Aorta (tissue), 5 donors: ENCODE measurements at regions not wholly inside any gene's neighbourhood (a gene's known extent, or its start where the extent isn't known, plus 50 kb on each side); places are given as distances from the start of the nearest gene placed in this dataset.

Experiments used
- ATAC-seq: fragments of 200-7000 bp; cut with Tn5 transposase; one replicate; pipeline ENCODE4 v1.9.1; 2022; ENCODE audit warnings: moderate library complexity; ENCODE audit not compliant: low FRiP score
- DNase-seq, 2 donors: peaks; one replicate each; pipeline ENCODE4 v3.0.0-alpha.2; 2020
- H3K27ac ChIP-seq, 2 donors: one replicate each; pipeline ENCODE4 v1.5.1; 2013; ENCODE audit warnings: low read length in 2 of 2, mild to moderate bottlenecking in 2 of 2, moderate library complexity in 2 of 2, control low read depth in 1 of 2, inconsistent platforms in 1 of 2, low read depth in 1 of 2
- H3K27me3 ChIP-seq, 2 donors: one replicate each; pipeline ENCODE4 v1.6.1; 2013; ENCODE audit warnings: control low read depth in 1 of 2, low read length in 1 of 2, mild to moderate bottlenecking in 1 of 2, moderate library complexity in 1 of 2; ENCODE audit not compliant: insufficient read depth in 2 of 2, control insufficient read depth in 1 of 2
- H3K36me3 ChIP-seq, 2 donors: one replicate each; pipeline ENCODE4 v1.6.1; 2013; ENCODE audit warnings: control low read depth in 1 of 2, low read length in 1 of 2, mild to moderate bottlenecking in 1 of 2; ENCODE audit not compliant: insufficient read depth in 2 of 2, control insufficient read depth in 1 of 2
- H3K4me1 ChIP-seq, 2 donors: one replicate each; pipeline ENCODE4 v1.6.1; 2013; ENCODE audit warnings: low read length in 2 of 2, control low read depth in 1 of 2, mild to moderate bottlenecking in 1 of 2, moderate library complexity in 1 of 2; ENCODE audit not compliant: insufficient read depth in 2 of 2, control insufficient read depth in 1 of 2
- H3K4me3 ChIP-seq, 2 donors: one replicate each; pipeline ENCODE4 v1.5.1; 2013; ENCODE audit warnings: low read length in 2 of 2, control low read depth in 1 of 2, mild to moderate bottlenecking in 1 of 2
- H3K9me3 ChIP-seq: one replicate; pipeline ENCODE4 v1.6.1; 2013; ENCODE audit warnings: mild to moderate bottlenecking, low read length; ENCODE audit not compliant: control insufficient read depth
- WGBS, 2 donors: extraction: QIAGEN DNeasy Blood & Tissue Kit; methylation state at CpG; one replicate each; pipeline ENCODE4 v1.1.7; 2013; 5-methylcytosine and 5-hydroxymethylcytosine counted together
- intact Hi-C, 2 donors: fragments of 100-400 bp; cut with DNase I; formaldehyde crosslinking; loops; one replicate each; pipeline versions ENCODE4 v1.14.2 to v1.15.0; 2022
- donor health status: healthy with polysubstance abuse.
- donor health status: Bipolar disorder and iron deficiency.
- donor health status: DM: no; HTN: no; CAD: no.
- donor health status: DM: no; HTN: no; CAD: no.
- donor health status: DM: yes; HTN: yes; CAD: no.

DNA sequence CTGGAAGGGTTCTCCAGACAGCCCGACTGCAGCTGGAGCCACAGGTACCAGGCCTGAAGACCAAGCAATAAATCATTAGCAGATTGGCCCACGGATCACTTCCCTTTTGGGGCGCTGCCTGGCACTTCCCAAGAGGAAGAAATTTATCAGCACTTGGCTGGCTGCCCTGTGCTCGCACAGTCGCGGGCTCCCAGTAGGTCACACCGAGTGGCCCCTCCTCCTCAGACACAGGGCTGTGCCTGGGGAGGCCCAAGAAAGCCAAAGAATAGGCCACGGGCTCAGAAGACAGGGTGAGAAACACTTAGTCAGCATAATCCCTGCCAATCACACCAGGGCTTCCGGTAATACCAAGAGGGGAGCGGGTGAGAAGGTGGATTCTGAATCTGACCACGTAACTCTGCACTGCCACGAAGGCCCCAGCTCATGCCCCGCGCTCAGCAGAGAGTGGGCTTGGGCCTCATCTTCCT lies 115.7 kb upstream of the MSX2 start:
- Histone ChIP-seq H3K27me3 (no peaks in the 10 kb centered on the region), H3K27ac (no peak overlapping the region), H3K4me1 (no peaks in the 10 kb centered on the region), H3K4me3 (no peak overlapping the region), H3K9me3 (peaks cover 2% of the 10 kb centered on the region), H3K36me3 (no peaks in the 10 kb centered on the region)
- peak; percentile 81 for ATAC-seq
- intact Hi-C loops: no loop called here
- WGBS, 2 donors: 9 to 17% methylated on average over 14 of the region's 14 CpGs
- DNase-seq: peak; percentile 82 to 86

DNA sequence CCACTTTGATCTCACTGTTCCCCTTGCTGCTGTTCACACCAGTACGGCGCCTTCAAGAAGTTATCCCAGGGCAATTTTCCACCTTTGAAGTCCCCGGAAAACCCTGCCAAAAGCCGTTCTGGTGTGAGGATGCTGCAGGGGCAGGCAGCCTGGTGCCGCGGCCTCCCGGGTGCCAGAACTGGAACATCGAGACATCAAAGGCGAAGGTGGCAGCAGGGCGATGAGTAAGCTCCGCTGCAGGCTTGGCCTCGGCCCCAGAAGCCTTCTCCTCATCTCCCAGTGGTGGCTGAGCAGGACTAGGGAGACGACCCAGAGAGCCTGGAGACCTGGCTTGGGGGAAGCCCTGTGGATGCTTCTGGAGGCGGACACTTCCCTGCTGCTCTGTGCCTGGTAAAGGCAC lies 115.3 kb upstream of the MSX2 start:
- Histone ChIP-seq H3K27me3 (no peaks in the 10 kb centered on the region), H3K4me3 (no peak overlapping the region), H3K9me3 (peaks cover 2% of the 10 kb centered on the region), H3K4me1 (no peaks in the 10 kb centered on the region), H3K27ac (no peak overlapping the region), H3K36me3 (no peaks in the 10 kb centered on the region)
- intact Hi-C loops: no loop called here
- WGBS, 2 donors: 37 to 59% methylated on average over 14 of the region's 14 CpGs
- ATAC-seq (peak; percentile 19), DNase-seq (no peak)

DNA sequence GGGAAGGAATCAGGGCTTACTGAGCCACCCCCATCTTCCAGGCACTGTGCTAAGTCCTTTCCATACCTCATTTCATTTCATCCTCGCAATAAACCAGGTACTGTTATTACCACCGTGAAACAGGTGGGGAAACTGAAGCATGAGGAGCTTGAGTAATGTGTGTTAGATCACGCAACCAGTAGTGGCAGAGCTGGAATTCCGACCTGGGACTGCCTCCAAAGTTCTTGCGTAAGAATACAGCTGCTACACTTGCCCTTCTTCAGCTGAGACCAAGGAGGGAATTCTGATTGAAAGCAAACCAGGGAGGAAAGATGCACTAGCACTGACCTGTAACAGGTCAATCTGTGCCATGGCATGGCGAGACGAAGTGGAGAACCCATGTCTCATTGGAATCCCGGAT lies 113.4 kb upstream of the MSX2 start:
- peaks cover 2% of the 10 kb centered on the region for H3K9me3 ChIP-seq
- no peak for ATAC-seq
- no peaks in the 10 kb centered on the region for H3K36me3 ChIP-seq
- no peaks in the 10 kb centered on the region for H3K27me3 ChIP-seq
- no peak overlapping the region for H3K4me3 ChIP-seq
- 54 to 66% methylated on average over 8 of the region's 8 CpGs for WGBS, 2 donors
- intact Hi-C loops: no loop called here
- DNase-seq: no peak
- H3K27ac ChIP-seq: no peak overlapping the region
- H3K4me1 ChIP-seq: no peaks in the 10 kb centered on the region

DNA sequence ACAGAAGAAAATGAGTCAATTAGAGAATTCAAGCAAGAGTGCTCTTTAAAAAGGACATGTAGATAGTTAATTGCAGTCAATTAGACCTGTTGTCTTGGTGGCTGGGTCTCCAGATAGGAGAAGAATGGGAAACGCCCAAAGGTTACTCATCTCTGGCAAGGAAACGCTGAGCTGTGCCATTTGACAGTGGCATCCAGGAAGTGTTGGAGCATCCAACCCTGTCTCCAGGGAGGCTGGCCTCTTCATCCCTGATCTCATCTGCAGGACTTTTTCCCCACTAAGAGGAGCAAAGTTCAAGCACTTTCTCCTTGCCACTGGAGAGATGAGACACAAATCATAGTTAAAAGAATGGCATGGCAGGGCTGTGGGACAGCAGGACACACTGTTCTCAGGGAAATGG lies 111.7 kb upstream of the MSX2 start:
- Histone ChIP-seq H3K4me3 (no peak overlapping the region), H3K4me1 (no peaks in the 10 kb centered on the region), H3K27ac (no peak overlapping the region), H3K9me3 (peaks cover 2% of the 10 kb centered on the region), H3K36me3 (no peaks in the 10 kb centered on the region), H3K27me3 (no peaks in the 10 kb centered on the region)
- DNase-seq (no peak), ATAC-seq (no peak)
- WGBS, 2 donors: 87 to 88% methylated on average over 2 of the region's 2 CpGs
- intact Hi-C loops: no loop called here

DNA sequence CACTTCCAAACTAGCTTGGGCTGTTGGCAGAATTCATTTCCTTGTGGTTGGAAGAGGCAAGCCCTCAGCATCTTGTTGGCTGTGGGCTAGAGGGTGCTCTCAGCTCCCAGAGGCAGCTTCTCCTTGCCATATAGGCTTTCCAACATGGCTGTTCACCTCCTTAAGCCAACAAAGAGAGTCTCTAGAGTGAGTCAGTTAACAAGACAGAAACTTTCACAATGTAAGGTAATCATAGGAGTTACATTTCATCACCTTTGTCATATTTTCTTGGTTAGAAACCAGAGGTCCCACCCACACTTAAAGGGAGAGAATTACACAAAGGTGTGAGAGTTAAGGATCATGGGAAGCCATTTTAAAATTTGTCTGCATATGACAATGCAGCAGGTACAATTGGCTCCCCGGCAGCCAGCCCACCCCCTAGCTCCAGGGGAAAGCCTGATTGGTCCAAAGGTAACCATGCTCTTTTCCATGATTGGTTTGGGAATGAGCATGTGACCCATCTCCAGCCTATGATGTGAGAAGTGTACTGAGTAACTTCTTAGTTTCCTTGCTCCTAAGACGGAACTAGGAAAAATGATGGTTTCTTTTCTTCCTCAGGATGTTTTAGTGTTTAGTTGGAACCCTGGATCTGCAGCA lies 109.8 kb upstream of the MSX2 start:
- Histone ChIP-seq H3K9me3 (peaks cover 2% of the 10 kb centered on the region), H3K4me3 (no peak overlapping the region), H3K4me1 (no peaks in the 10 kb centered on the region), H3K27me3 (no peaks in the 10 kb centered on the region), H3K36me3 (no peaks in the 10 kb centered on the region), H3K27ac (no peak overlapping the region)
- ATAC-seq (no peak), DNase-seq (no peak)
- WGBS, 2 donors: 95 to 98% methylated on average over 2 of the region's 2 CpGs
- intact Hi-C loops: no loop called here

DNA sequence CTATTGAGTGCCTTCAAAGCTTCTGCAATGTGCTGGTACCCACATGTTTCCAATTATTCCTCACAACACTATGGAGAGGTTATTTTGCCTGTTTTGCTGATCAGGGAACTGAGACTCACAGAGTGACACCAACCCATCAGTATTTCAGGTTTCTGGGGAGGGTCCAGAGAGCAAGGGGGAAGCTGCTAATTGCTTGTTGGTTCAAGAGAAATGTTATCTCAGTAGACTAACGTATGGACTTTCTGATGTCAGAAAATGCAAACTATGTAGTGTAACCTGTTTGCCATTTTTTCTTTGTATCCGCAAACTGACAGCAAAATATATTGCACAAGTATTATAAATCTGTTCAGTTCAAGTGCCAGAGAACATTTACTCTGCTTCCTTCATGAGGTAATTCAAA lies 108.3 kb upstream of the MSX2 start:
- intact Hi-C loops: no loop called here
- ATAC-seq: no peak
- Histone ChIP-seq H3K9me3 (peaks cover 2% of the 10 kb centered on the region), H3K27me3 (no peaks in the 10 kb centered on the region), H3K4me3 (no peak overlapping the region), H3K27ac (no peak overlapping the region), H3K36me3 (no peaks in the 10 kb centered on the region), H3K4me1 (no peaks in the 10 kb centered on the region)
- DNase-seq: no peak
- 38 to 42% methylated on average over 2 of the region's 2 CpGs for WGBS, 2 donors

DNA sequence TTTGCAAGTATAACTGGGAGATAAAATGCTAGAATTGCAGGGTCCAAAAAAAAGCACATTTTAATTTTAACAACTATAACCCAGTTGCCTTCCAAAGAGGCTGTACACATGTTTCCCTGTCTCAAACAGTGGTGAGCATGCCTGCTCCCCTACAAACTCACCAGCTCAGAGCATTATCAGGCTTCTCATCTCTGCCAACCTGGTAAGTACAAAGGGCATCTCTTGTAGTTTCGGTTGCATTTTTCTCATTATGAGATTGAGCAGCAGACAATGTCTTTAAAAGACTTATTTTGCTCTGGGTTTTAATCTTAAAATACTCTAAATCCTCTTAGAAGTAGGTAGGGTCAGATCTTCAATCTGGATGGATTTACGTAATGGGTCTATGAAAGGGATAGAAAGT lies 107.1 kb upstream of the MSX2 start:
- WGBS, 2 donors: 93 to 95% methylated on average over 2 of the region's 2 CpGs

DNA sequence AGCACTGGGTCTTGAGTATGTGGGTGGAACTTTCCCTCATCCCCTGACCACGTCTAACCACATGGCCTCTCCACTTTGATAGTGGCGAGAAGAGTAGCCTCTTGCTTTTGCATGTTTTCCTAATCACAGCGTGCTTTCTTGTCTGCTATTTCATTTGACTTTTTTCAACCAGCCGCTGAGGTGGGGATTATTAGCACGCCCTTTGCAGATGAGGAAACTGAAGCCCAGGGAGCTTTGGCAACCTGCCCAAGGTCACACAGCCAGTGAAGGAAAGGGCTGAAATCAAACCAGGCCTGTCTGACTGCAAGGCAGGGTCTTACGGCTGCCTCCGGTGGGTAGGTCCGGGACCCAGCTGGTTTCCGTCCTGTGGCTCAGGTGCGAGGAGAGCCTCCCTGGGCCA lies 106.5 kb upstream of the MSX2 start:
- H3K4me1 ChIP-seq: no peaks in the 10 kb centered on the region
- no peaks in the 10 kb centered on the region for H3K36me3 ChIP-seq
- 89 to 91% methylated on average over 10 of the region's 10 CpGs for WGBS, 2 donors
- H3K4me3 ChIP-seq: no peak overlapping the region
- no peak for DNase-seq
- H3K27ac ChIP-seq: no peak overlapping the region
- H3K9me3 ChIP-seq: no peaks in the 10 kb centered on the region
- intact Hi-C loops: no loop called here
- no peak for ATAC-seq
- no peaks in the 10 kb centered on the region for H3K27me3 ChIP-seq

More for the DNA sequence above, 107.1 kb upstream of the MSX2 start:
- Histone ChIP-seq H3K27me3 (no peaks in the 10 kb centered on the region), H3K4me1 (no peaks in the 10 kb centered on the region), H3K27ac (no peak overlapping the region), H3K9me3 (no peaks in the 10 kb centered on the region), H3K4me3 (no peak overlapping the region), H3K36me3 (no peaks in the 10 kb centered on the region)
- no peak for DNase-seq
- intact Hi-C loops: no loop called here
- ATAC-seq: no peak

DNA sequence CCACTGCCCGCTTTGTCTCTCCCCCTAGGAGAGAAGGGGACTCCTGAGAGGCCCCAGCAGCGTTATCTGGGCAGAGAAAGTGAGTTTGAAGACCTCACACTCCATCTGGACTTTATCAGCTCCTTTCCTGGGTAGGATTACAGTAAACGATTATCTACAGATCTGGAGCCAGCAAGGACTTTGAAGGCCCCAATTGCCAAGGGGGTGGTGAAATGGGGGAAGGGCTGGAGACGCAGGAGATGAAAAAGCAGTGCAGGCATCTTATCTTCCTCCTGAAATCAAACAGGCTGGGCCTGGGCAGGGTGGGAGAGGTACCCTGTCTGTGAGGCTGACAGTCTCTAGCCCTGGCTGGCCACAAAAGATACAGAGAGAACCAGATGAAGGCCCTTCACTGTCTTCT lies 105.8 kb upstream of the MSX2 start:
- WGBS, 2 donors: 71 to 75% methylated on average over 4 of the region's 4 CpGs
- Histone ChIP-seq H3K4me1 (no peaks in the 10 kb centered on the region), H3K27me3 (no peaks in the 10 kb centered on the region), H3K9me3 (no peaks in the 10 kb centered on the region), H3K36me3 (no peaks in the 10 kb centered on the region), H3K4me3 (no peak overlapping the region), H3K27ac (no peak overlapping the region)
- DNase-seq: no peak
- ATAC-seq: no peak
- intact Hi-C loops: no loop called here
